ENCODE measurements at regions not wholly inside any gene's neighbourhood (a gene's known extent, or its start where the extent isn't known, plus 50 kb on each side); places are given as distances from the start of the nearest gene placed in this dataset.

GRCh38 chr1:93749894-93750301 is 68.3 kb upstream of the BCAR3 start:
- Histone ChIP-seq H3K27me3 (no peaks in the 10 kb centered on the region), H3K4me3 (no peak overlapping the region), H3K36me3 (no peaks in the 10 kb centered on the region), H3K4me1 (peaks cover 0 to 13% (median 13%) of the 10 kb centered on the region in 4 donors), H3K27ac (no peak overlapping the region), H3K9me3 (no peaks in the 10 kb centered on the region)
- intact Hi-C loops (cut with DNase I), result no loop called here
- WGBS, 2 donors, result 12 to 29% methylated on average over 2 of the region's 2 CpGs
- no peak for DNase-seq
- TF ChIP-seq POLR2AphosphoS5 (IDR thresholded peaks at IDR 0.05), result no peak

DNA sequence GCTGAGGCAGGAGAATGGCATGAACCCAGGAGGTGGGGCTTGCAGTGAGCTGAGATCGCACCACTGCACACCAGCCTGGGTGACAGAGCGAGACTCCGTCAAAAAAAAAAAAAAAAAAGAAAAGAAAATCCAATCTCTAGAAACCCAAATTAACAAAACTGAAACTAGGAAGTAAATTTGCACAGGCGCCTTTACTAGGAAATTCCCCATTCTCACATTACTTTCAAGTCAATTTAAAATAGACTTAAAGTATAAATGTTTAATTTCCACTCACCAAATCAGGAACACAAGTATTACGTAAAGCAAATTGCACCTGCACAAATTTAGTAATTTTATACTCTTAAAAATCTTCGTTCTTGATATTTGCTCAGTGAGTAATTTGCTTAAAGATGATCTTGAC is 67.8 kb upstream of the BCAR3 start:
- DNase-seq, result no peak
- Histone ChIP-seq H3K27ac (no peak overlapping the region), H3K4me3 (no peak overlapping the region), H3K27me3 (no peaks in the 10 kb centered on the region), H3K9me3 (no peaks in the 10 kb centered on the region), H3K36me3 (no peaks in the 10 kb centered on the region), H3K4me1 (peaks cover 0 to 13% (median 13%) of the 10 kb centered on the region in 4 donors)
- TF ChIP-seq, protein P1, sequence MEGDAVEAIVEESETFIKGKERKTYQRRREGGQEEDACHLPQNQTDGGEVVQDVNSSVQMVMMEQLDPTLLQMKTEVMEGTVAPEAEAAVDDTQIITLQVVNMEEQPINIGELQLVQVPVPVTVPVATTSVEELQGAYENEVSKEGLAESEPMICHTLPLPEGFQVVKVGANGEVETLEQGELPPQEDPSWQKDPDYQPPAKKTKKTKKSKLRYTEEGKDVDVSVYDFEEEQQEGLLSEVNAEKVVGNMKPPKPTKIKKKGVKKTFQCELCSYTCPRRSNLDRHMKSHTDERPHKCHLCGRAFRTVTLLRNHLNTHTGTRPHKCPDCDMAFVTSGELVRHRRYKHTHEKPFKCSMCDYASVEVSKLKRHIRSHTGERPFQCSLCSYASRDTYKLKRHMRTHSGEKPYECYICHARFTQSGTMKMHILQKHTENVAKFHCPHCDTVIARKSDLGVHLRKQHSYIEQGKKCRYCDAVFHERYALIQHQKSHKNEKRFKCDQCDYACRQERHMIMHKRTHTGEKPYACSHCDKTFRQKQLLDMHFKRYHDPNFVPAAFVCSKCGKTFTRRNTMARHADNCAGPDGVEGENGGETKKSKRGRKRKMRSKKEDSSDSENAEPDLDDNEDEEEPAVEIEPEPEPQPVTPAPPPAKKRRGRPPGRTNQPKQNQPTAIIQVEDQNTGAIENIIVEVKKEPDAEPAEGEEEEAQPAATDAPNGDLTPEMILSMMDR (IDR thresholded peaks at IDR 0.05), result no peak
- no peak for TF ChIP-seq POLR2A (IDR thresholded peaks at IDR 0.05)
- TF ChIP-seq POLR2AphosphoS5 (IDR thresholded peaks at IDR 0.05), result no peak
- no peak for TF ChIP-seq EP300 (IDR thresholded peaks at IDR 0.05)
- intact Hi-C loops (cut with DNase I), result no loop called here
- WGBS, 2 donors, result 54 to 63% methylated on average over 6 of the region's 6 CpGs

- no peaks in the 10 kb centered on the region for H3K27me3 ChIP-seq
- DNase-seq, result no peak
- no peak overlapping the region for H3K27ac ChIP-seq
- H3K9me3 ChIP-seq, result no peaks in the 10 kb centered on the region
- no peak overlapping the region for H3K4me3 ChIP-seq
- H3K36me3 ChIP-seq, result no peaks in the 10 kb centered on the region
- TF ChIP-seq EP300 (IDR thresholded peaks at IDR 0.05) (no peak), POLR2AphosphoS5 (IDR thresholded peaks at IDR 0.05) (no peak), POLR2A (IDR thresholded peaks at IDR 0.05) (no peak)
- TF ChIP-seq, protein P1 (IDR thresholded peaks at IDR 0.05), result no peak
- peaks cover 0 to 3% (median 2%) of the 10 kb centered on the region in 4 donors for H3K4me1 ChIP-seq
- WGBS, 2 donors, result 75 to 84% methylated on average over 6 of the region's 6 CpGs
- intact Hi-C loops (cut with DNase I), result no loop called here
Observed at GRCh38 chr1:93746021-93746812, 64.6 kb upstream of the BCAR3 start.

- Histone ChIP-seq H3K27ac (no peak overlapping the region), H3K4me3 (no peak overlapping the region), H3K4me1 (no peaks in the 10 kb centered on the region), H3K36me3 (no peaks in the 10 kb centered on the region), H3K27me3 (no peaks in the 10 kb centered on the region), H3K9me3 (no peaks in the 10 kb centered on the region)
- TF ChIP-seq POLR2A (IDR thresholded peaks at IDR 0.05) (no peak), EP300 (IDR thresholded peaks at IDR 0.05) (no peak), POLR2AphosphoS5 (IDR thresholded peaks at IDR 0.05) (no peak)
- TF ChIP-seq, protein P1 (IDR thresholded peaks at IDR 0.05), result no peak
- intact Hi-C loops (cut with DNase I), result no loop called here
- WGBS, 2 donors, result 59 to 64% methylated on average over 7 of the region's 7 CpGs
- no peak for DNase-seq
Observed at GRCh38 chr1:93744299-93744988, 62.8 kb upstream of the BCAR3 start.

DNA sequence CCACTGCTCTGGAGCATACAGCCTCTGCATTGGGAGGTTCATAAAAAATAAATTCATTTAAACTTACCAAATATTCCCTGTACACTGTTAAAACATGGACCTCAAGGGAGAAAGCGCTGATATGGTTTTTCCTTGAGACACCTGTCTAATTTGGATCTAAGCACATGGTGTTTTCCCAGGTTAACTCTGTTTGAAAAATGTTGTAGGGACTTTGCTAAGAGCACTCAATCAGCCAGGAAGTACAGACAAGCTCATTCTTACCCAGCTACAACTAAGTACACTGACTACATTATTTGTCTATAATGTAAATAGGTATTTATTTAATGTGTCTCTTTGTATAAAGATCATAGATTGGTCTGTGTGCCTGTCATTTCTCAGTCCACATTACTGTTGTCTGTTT is 61.8 kb upstream of the BCAR3 start:
- Histone ChIP-seq H3K27me3 (no peaks in the 10 kb centered on the region), H3K9me3 (no peaks in the 10 kb centered on the region), H3K36me3 (no peaks in the 10 kb centered on the region), H3K4me1 (no peaks in the 10 kb centered on the region), H3K27ac (no peak overlapping the region), H3K4me3 (no peak overlapping the region)
- no peak for DNase-seq
- TF ChIP-seq EP300 (IDR thresholded peaks at IDR 0.05), result no peak
- TF ChIP-seq POLR2A (IDR thresholded peaks at IDR 0.05), result no peak
- TF ChIP-seq, protein P1 (IDR thresholded peaks at IDR 0.05), result no peak
- no peak for TF ChIP-seq POLR2AphosphoS5 (IDR thresholded peaks at IDR 0.05)
- intact Hi-C loops (cut with DNase I), result no loop called here
- WGBS, 2 donors, result 93 to 97% methylated on average over 1 of the region's 1 CpG

Measured in sigmoid colon (tissue), 6 donors.